Adrenal gland (tissue), 5 donors: ENCODE measurements at regions not wholly inside any gene's neighbourhood (a gene's known extent, or its start where the extent isn't known, plus 50 kb on each side); places are given as distances from the start of the nearest gene placed in this dataset.

Source experiments
- POLR2A ChIP-seq, 2 donors: fragments of 450-650 bp; IDR thresholded peaks; one replicate each; pipeline ENCODE4 v1.6.1; 2017; ENCODE audit warnings: antibody characterized with exemption in 2 of 2, mild to moderate bottlenecking in 2 of 2, moderate library complexity in 1 of 2
- TF ChIP-seq, protein P1 (sequence below), 6 experiments: fragments of 450-650 bp in 4 of 6; fragments of 200-600 bp in 2 of 6; sonication (generic) in 1 of 6; IDR thresholded peaks; 1 replicate in 5 of 6; 2 replicates in 1 of 6; pipeline versions ENCODE4 v1.5.1 to v1.8.0; 2016 to 2021; ENCODE audit warnings: antibody characterized with exemption in 6 of 6, mild to moderate bottlenecking in 2 of 6, moderate library complexity in 1 of 6
- donor health status: DM: no; HTN: no; CAD: no.

DNA sequence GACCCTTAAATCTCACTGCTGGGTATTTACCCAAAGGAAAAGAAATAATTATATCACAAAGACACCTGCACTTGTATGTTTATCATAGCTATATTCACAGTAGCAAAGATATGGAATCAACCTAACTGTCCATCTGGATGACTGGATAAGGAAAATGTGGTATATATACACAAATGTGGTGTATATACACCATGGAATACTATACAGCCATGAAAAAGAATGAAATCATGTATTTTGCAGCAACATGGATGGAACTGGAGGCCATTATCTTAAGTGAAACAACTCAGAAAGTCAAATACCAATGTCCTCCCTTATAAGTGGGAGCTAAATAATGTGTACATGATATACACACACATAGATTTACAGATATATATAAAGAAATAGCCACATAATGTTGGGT, 168.2 kb downstream of the SH2D4B start:
- TF ChIP-seq, protein P1, sequence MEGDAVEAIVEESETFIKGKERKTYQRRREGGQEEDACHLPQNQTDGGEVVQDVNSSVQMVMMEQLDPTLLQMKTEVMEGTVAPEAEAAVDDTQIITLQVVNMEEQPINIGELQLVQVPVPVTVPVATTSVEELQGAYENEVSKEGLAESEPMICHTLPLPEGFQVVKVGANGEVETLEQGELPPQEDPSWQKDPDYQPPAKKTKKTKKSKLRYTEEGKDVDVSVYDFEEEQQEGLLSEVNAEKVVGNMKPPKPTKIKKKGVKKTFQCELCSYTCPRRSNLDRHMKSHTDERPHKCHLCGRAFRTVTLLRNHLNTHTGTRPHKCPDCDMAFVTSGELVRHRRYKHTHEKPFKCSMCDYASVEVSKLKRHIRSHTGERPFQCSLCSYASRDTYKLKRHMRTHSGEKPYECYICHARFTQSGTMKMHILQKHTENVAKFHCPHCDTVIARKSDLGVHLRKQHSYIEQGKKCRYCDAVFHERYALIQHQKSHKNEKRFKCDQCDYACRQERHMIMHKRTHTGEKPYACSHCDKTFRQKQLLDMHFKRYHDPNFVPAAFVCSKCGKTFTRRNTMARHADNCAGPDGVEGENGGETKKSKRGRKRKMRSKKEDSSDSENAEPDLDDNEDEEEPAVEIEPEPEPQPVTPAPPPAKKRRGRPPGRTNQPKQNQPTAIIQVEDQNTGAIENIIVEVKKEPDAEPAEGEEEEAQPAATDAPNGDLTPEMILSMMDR (IDR thresholded peaks at IDR 0.05): no peak
- no peak for TF ChIP-seq POLR2A (IDR thresholded peaks at IDR 0.05)
